Prostate gland (tissue), 2 donors: ENCODE measurements at regions not wholly inside any gene's neighbourhood (a gene's known extent, or its start where the extent isn't known, plus 50 kb on each side); places are given as distances from the start of the nearest gene placed in this dataset.

ENCODE experiments used
- DNase-seq: peaks from one replicate; pipeline ENCODE4 v3.0.0-alpha.2; 2019; ENCODE audit warnings: low spot score
- H3K27ac ChIP-seq, 2 donors: fragments of 200-600 bp; sonication (generic); 2 replicates each; pipeline ENCODE4 v1.5.1; 2017 to 2019
- H3K27me3 ChIP-seq: fragments of 200-600 bp; sonication (generic); replicated peaks from 2 replicates; pipeline ENCODE4 v1.5.1; 2019; ENCODE audit not compliant: insufficient read depth
- H3K36me3 ChIP-seq, 2 donors: fragments of 200-600 bp; sonication (generic); 1 replicate in 1 of 2; 2 replicates in 1 of 2; pipeline versions ENCODE4 v1.5.1 to v1.8.1; 2017 to 2019
- H3K4me1 ChIP-seq: fragments of 200-600 bp; sonication (generic); replicated peaks from 2 replicates; pipeline ENCODE4 v1.5.1; 2019
- H3K4me3 ChIP-seq, 2 donors: fragments of 200-600 bp; sonication (generic); 2 replicates each; pipeline ENCODE4 v1.5.1; 2017 to 2019
- H3K9me3 ChIP-seq: fragments of 200-600 bp; sonication (generic); 2 replicates; pipeline ENCODE4 v1.5.1; 2017
- CTCF ChIP-seq, 4 experiments: fragments of 200-600 bp in 2 of 4; fragments of 450-650 bp in 2 of 4; sonication (generic) in 2 of 4; IDR thresholded peaks; 1 replicate in 3 of 4; 2 replicates in 1 of 4; pipeline ENCODE4 v1.5.1; 2016 to 2019; ENCODE audit warnings: antibody characterized with exemption in 4 of 4, mild to moderate bottlenecking in 2 of 4, moderate library complexity in 2 of 4
- POLR2A ChIP-seq: fragments of 450-650 bp; IDR thresholded peaks from one replicate; pipeline ENCODE4 v1.6.1; 2016; ENCODE audit warnings: antibody characterized with exemption, mild to moderate bottlenecking
- POLR2AphosphoS5 ChIP-seq: sonication (generic); formaldehyde crosslinking; IDR thresholded peaks from one replicate; pipeline ENCODE4 v1.6.1; 2017; ENCODE audit warnings: antibody characterized with exemption
- WGBS: methylation state at CpG from one replicate; pipeline ENCODE4 v1.1.5; 2018; 5-methylcytosine and 5-hydroxymethylcytosine counted together
- intact Hi-C: fragments of 100-400 bp; cut with DNase I; formaldehyde crosslinking; loops from one replicate; pipeline ENCODE4 v1.14.2; 2022

GRCh38 chr15:39211108-39211979 is 369.5 kb upstream of the THBS1 start:
- no peak overlapping the region for H3K4me3 ChIP-seq
- no peak for TF ChIP-seq POLR2A
- no peak for TF ChIP-seq POLR2AphosphoS5
- H3K27ac ChIP-seq, result no peak overlapping the region
- no peaks in the 10 kb centered on the region for H3K36me3 ChIP-seq
- intact Hi-C loops, result no loop called here
- H3K4me1 ChIP-seq, result no peaks in the 10 kb centered on the region
- DNase-seq, result no peak
- H3K9me3 ChIP-seq, result no peaks in the 10 kb centered on the region
- 83% methylated on average over 5 of the region's 5 CpGs for whole genome bisulfite sequencing
- no peaks in the 10 kb centered on the region for H3K27me3 ChIP-seq

DNA sequence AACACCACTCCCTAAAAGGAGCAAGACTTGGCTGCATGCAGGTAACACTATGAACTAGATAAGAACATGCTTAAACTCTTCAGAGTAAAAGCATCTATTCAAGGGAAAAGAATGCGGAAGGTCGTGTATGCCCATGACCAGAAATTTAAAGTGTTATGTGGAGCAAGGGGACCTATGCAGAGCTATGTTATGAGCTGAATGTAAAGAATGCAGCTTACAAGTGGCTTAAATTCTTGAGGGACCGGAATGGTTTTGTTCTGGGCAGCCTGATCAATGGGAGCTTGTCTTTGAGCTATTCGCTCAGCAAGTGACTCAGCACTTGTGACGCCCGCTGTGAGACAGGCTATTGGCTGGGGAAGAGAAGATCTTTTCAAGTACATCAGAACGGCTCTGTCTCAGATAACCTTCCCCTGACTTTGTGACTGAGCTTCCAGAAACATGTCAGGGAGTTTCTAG is 367.5 kb upstream of the THBS1 start:
- Histone ChIP-seq H3K36me3 (no peaks in the 10 kb centered on the region), H3K4me1 (no peaks in the 10 kb centered on the region), H3K9me3 (no peaks in the 10 kb centered on the region), H3K27ac (no peak overlapping the region), H3K27me3 (no peaks in the 10 kb centered on the region), H3K4me3 (no peak overlapping the region)
- no peak for TF ChIP-seq CTCF (IDR thresholded peaks at IDR 0.05)
- TF ChIP-seq POLR2AphosphoS5, result no peak
- no peak for TF ChIP-seq POLR2A
- DNase-seq, result no peak
- intact Hi-C loops, result no loop called here
- 67% methylated on average over 7 of the region's 7 CpGs for WGBS

GRCh38 chr15:39215015-39215414 is 365.9 kb upstream of the THBS1 start:
- no peak for DNase-seq
- whole genome bisulfite sequencing, result 95% methylated on average over 5 of the region's 5 CpGs
- no peak for TF ChIP-seq POLR2A
- no peak for TF ChIP-seq CTCF (IDR thresholded peaks at IDR 0.05)
- TF ChIP-seq POLR2AphosphoS5, result no peak
- Histone ChIP-seq H3K4me1 (no peaks in the 10 kb centered on the region), H3K27me3 (no peaks in the 10 kb centered on the region), H3K4me3 (no peak overlapping the region), H3K27ac (no peak overlapping the region), H3K36me3 (no peaks in the 10 kb centered on the region), H3K9me3 (no peaks in the 10 kb centered on the region)
- intact Hi-C loops, result no loop called here

GRCh38 chr15:39216816-39217215 is 364.1 kb upstream of the THBS1 start:
- Histone ChIP-seq H3K27me3 (no peaks in the 10 kb centered on the region), H3K9me3 (no peaks in the 10 kb centered on the region), H3K36me3 (no peaks in the 10 kb centered on the region), H3K4me1 (no peaks in the 10 kb centered on the region), H3K4me3 (no peak overlapping the region), H3K27ac (no peak overlapping the region)
- no peak for DNase-seq
- WGBS, result 88% methylated on average over 3 of the region's 3 CpGs
- no peak for TF ChIP-seq CTCF (IDR thresholded peaks at IDR 0.05)
- no peak for TF ChIP-seq POLR2A
- no peak for TF ChIP-seq POLR2AphosphoS5
- intact Hi-C loops, result no loop called here

GRCh38 chr15:39219608-39220007 is 361.3 kb upstream of the THBS1 start:
- TF ChIP-seq CTCF (IDR thresholded peaks at IDR 0.05), result no peak
- TF ChIP-seq POLR2AphosphoS5, result no peak
- TF ChIP-seq POLR2A, result no peak
- H3K27me3 ChIP-seq, result no peaks in the 10 kb centered on the region
- H3K9me3 ChIP-seq, result no peaks in the 10 kb centered on the region
- WGBS, result 64% methylated on average over 1 of the region's 1 CpG
- H3K4me3 ChIP-seq, result no peak overlapping the region
- no peak overlapping the region for H3K27ac ChIP-seq
- no peaks in the 10 kb centered on the region for H3K4me1 ChIP-seq
- H3K36me3 ChIP-seq, result no peaks in the 10 kb centered on the region
- intact Hi-C loops, result no loop called here
- DNase-seq, result no peak
